D341Med (cell line): ENCODE measurements at regions not wholly inside any gene's neighbourhood (a gene's known extent, or its start where the extent isn't known, plus 50 kb on each side); places are given as distances from the start of the nearest gene placed in this dataset.
"Not testable (repeated sequence)": the region's sequence is repeated elsewhere in the genome, so short reads cannot be mapped to it uniquely, and the experiment has no call there.

Experiments used
- DNase-seq: peaks from one replicate; pipeline ENCODE4 v3.0.0; 2012; ENCODE audit warnings: low spot score

DNA sequence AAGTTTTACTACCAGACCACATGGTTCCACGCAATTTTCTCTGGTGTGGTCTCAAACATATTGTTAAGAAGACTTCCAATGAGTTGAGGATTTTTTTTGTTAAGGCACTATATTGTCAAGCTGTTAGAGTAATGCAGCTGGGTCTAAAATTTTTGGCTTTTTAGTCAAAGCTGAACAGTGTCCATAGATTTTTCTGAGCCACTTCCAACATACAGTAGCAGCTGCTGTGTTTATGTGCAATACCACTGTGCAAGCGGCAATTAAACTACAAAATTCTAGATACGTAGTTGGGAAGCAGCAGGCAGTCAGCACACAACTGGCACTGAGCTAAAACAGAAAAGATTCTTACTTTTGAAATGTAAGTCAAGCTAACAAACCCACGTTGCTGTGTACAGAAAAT, 1551.1 kb upstream of the AGA start:
- no peak for DNase-seq

DNA sequence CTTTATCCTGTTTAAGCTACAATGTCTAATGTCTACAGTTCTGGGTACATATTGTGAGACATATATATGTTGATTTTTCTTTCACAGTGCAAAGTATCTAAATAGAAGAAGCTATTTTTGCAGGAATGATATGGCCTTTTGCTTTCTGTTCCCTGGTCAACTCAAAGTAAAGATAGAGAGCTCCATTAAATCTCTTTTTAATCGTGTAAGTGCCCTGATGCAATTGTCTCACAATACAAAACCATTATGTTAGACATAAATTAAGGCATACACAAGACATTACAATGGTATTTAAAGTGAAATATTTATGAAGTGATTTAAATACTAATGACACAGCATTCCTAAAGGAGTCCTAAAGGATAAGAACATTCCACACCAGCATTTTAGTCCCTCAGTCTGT, 1559.7 kb upstream of the AGA start:
- no peak for DNase-seq

DNA sequence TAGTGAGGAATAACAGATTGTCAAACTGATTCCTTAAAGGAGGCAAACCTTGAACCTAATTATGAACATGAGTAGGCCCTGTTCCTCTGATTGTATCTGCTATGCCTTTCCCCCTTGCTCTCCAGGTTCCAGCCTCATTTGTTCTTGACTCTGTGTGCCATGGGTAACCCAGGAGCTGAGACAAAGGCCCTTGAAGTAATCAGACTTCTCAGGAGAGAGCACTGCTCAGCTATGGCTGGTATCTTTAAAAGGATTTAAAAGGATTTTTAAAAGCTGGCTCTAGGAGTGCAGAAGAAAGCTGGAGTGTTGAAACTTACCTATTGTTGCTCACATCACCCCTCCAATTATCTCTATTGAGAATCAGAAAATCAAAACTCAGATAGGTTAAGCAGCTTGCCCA, 1565.5 kb upstream of the AGA start:
- no peak for DNase-seq

DNA sequence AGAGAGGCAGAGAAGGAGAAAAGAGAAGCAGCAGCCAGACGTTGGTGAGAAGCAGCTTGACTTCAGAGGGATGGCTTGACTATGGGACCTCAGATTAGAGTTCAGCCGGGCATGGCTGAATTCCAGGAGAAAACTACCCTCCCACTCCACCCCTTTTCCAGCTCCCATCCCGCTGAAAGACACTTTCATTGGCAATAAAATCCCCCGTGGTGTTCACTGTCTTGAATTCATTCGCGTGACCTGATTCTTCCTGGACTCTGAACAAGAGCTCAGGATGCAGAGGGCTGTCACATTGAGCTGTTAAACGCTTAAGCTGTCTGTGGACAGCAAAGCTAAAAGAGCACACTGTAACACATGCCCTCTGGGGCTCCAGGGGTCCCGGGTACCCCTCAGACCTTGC, 1575.3 kb upstream of the AGA start:
- no peak for DNase-seq

DNA sequence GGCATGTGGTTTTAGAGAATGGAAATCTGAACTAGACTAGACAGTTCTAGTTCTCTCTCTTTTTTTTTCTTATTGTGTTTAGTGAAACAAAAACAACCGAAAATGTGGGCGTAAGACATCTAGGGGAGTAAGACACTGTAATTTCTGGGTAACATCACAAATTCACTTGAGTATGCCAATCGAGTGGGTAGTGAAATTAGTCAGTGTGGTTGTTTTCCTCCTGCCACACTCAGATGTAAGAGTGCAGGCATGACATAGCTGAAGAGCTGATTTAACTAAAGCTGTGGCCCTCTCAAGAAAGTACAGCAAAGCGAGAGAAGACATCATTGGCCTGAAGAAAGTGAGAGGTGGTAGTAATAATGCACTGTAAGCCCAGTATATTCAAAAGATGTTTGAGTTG, 1585.3 kb upstream of the AGA start:
- no peak for DNase-seq

DNA sequence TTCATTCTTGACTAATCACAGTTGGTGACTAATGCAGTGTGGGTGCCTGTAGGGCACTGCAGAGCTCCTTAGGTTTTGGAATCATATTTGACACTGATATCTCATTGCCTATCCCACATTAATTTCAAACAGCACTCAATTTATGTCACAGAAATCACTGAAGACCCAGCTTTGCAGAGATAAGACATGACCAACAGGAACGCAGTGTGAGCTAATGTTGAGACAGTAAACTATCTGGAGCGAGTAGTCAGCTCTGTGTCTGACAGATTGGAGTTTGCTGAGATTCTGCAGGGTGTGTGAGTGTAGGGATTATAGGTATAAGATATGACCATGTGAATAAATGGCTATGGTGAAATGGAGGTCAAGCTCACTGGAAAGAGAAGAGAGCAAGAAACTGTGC, 1586.1 kb upstream of the AGA start:
- no peak for DNase-seq

DNA sequence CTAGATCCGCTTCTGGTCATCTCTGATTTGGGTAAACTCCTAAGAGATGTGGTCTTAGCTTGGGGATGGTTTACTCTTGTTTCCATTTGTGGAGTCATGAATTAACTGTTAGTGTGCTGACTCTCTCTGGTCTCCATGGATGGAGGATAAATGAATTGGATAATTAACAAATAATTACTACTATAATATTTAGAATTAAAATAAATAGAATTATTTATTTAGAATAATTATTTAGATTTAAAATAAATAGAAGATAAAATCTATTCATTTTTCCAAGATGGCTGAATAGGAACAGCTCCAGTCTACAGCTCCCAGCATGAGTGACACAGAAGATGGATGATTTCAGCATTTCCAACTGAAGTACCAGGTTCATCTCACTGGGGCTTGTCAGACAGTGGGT, 1587.4 kb upstream of the AGA start:
- no peak for DNase-seq

DNA sequence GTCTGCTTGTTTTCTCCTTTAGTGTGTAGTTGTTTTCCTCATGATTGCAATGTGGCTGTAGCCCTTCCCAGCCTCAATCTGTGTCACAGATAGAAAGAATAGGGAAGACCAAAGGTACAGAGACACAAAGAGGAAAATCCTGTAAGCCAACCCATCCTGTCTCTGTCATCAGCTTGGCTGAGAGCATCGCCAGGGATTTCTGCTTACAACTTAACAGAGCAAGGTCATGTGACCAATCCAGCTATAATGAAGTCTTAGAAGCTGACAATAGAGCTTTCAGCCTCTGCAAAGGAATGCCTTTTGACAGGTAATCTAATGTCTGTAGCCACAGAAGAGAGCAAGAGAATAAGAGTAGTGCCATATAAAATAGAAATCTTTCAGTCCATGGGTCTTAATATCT, 1598.0 kb upstream of the AGA start:
- no peak for DNase-seq

DNA sequence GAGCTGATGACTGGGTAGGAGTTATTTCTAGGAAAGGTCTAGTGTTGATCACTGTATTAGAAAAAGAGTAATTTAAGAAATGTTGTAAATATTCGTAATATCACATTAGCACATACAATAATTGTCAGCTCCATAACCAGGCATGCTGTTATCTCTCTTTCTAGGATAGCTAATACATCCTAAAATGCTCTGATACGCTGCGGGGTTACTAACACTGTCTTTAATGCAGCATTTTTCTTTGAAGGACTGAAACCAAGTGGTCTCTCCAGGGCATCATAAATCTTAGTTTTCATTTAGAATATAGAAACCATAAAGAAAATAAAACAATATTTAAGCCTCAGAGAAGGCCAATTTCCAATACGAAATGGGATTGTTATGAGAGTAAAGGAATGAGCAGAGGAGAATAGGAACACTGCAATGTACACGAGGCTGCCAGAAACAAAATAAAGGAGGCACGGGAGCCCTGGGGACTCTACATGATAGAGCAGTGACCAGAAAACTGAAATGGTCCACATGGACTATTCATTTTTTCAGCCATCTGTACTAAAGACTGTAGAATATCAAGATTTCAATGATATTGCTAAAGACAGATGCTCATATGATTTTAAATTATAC, 1606.7 kb upstream of the AGA start:
- no peak for DNase-seq

DNA sequence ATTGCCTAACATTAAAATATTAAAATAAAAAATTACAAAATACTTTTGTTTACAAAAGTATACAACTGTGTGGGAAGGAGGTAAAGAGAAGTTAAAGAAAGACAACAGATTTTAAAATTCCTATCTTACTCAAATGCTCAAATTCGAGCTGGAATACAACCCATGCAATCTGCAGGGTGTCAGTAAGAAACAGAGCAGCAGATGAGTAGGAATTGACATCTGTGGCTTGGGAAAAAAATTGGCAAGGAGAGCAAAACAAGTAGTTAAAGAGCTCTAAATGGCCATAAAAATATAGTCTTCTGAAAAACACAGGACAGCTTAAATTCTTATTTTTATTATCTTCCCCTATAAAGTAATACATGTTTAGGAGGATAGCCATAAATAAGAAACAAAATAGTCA, 1609.0 kb upstream of the AGA start:
- no peak for DNase-seq

DNA sequence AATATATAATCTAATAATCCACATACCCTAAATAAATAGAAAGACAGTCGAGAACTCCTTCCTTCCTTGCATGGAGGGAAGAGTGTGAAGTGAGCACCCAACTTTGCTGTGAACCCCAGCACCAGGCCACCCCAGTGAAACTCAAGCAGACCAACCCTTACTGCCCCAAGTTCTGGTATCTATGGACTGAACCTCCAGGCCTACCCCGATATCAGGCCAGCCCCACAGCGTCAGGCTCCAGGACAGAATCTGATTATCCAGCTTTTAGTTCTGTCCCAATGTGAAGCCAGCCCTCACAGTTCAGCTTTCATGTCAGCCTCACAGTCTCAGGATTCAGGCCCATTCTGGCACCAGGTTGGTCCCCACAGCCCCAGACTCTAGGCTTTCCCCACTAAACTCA, 1617.2 kb upstream of the AGA start:
- no peak for DNase-seq

DNA sequence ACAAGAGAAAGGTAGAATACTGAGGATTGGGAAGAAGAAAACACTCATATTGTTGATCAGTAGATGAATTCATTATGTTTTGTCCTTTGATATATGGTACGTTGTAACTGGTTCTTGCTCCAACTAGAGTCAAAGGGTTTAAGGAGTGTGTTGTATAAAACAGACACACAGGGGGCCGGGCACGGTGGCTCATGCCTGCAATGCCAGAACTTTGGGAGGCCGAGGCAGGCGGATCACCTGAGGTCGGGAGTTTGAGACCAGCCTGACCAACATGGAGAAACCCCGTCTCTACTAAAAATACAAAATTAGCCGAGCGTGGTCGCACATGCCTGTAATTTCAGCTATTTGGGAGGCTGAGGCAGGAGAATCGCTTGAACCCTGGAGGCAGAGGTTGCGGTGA, 1624.0 kb upstream of the AGA start:
- not testable (repeated sequence) for DNase-seq

DNA sequence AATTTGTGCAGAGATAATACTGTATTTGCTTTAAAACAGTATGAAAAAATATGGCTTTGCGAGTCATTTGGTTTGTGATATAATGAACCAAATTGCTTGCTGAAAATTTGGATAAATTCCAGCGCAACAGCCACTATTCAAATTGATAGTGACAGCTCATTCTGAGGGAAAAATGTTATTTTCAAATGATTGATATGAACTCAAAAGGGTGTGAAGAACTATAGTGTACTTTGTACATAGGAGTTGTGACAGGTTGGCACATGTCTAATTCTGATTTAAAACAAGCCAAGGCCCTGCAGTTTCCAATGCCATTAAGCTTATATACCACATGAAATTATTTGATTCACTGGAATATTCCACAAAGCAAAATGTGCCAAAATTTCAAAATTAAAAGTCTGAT, 1628.9 kb upstream of the AGA start:
- no peak for DNase-seq

DNA sequence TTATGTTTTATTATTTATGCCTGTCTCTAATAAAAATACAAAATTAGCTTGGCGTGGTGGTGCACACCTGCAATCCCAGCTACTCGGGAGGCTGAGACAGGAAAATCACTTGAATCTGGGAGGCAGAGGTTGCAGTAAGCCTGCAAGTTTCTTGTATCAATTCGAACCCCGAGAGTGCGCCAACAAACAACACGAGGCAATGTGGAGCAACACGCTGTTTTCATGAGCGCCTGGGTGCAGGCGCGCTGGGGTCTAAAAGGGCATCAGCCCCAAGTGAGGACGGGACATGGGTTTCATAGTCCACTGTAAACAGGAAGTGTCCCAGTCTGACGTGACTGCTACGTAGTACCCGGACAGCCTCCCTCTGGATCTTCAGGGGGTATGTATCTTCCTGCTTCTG, 1634.6 kb upstream of the AGA start:
- no peak for DNase-seq

DNA sequence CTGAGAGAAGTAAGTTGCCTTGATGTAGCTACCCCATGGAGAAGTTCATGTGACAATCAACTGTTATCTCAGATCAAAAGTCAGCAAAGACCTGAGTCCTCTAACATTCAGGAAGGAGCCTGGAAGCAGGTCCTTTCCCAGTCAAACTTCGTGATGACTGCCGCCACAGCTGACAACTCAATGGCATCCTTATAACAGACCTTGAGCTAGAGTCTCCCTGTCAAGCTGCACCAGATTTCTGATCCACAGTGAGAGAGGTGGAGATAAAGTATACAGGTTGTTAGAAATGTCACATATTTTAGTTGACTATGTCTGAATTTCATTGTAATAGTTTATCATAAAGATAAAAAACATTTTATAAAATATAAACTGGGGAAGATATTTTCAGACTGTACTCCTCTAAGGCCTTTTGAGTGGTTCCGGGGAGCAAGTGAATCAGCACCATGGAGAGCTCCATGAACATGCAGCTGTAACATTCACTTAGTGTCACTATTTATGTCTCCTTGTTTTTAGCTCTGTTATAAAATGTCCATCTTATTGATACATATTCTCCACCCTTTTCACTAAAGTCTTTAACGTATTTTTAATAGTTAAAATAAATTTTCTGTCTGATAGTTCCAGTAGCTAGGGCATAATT, 1653.5 kb upstream of the AGA start:
- no peak for DNase-seq

DNA sequence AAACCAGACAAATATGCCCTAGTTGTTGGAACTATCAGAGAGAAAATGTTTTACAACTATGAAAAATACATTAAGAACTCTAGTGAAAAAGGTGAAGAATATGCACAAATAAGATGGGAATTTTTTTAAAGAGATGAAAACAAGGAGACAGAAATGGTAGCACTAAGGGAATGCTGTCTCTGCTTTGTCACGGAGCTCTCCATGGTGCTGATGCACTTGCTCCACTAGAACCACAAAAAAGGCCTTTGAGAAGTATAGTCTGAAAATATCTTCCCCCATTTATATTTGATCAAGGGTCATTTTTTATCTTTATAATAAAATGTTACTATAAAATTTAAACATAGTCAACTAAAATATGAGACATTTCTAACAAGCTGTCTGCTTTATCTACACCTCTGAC, 1655.5 kb upstream of the AGA start:
- no peak for DNase-seq

DNA sequence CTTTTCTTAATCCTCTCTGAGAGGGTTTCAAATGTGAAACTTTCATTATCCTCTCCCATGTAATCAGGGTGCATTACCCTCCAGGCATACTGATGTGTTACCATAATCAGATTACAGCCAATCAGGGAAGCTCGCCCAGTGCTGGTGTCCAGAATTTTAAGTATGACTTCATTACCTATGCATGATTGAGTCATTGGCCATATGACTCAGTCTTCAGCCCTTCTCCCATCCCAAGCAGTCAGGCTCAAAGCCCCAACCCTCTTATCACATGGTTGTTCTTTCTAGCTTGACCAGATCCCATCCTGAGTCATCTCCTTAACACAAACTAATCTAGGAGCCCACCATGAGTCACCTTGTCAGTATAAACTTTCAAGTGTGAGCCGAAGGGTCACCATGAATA, 1668.1 kb upstream of the AGA start:
- DNase-seq: peak; percentile 40

DNA sequence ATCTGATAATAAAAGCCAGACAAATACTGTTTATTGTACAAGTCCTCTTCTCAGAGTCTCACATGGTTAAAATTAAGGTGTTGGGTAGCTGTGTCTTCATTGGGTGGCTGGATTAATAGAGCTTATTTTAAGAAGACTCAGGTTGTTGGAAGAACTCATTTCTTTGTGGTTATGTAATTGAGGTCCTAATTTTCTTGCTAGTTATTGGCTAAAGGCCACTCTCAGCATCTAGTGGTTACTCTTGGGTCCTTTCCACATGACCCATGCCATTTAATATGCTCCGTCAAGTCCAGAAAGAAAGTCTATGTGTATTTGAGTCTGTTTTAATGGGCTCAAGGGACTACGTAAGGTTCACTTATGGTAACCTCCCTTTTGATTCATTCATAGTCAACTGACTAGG, 1668.6 kb upstream of the AGA start:
- no peak for DNase-seq

DNA sequence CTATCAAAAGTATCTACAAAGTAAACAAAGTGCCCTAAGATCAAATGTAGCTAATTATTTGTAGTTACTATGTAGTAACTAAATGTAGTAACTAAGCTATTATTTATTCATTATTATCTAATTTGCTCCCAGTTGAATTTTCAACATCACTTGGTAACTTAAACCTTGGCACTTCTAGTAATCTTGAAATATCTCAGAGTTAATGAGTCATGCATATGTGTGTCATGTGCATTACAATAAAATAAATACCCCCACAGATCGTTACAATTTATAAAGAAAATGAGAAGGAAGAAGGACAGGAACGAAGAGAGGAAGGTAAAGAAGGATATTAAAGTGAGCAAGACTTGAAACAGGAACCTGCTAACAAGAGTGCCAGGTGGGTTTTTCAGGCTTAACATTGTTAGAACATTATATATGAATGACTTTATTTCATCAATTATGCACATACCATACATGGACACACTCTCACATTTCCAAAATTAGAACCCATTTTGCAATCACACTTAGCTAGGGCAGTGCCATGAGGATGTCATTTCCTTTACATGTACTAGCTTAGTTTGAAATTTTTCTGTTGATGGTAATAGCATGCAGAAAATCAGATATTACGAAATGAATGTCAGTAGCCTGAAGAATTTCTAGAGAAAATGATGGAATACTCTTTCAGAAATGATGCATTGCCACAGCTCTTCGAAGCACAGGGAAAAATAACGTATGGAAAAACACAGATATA, 1670.4 kb upstream of the AGA start:
- no peak for DNase-seq

DNA sequence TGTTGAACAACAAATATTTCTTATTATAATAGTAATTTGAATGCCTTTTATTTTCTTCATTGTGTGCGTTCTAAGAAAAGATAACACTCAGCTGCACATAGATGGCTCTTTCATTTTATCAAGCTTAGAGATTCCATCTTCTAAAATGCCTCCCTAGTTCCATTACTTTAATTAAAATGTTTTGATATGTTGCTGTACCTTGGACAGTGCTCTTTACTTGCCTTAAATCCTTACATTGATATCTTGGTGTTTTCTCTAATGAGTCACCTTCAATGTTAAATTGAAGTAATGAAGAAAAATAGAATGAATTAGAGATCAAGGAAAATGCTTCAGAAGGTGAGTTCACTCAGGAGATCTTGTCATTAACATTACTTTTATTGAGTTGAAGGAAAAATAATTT, 1672.4 kb upstream of the AGA start:
- DNase-seq: no peak

DNA sequence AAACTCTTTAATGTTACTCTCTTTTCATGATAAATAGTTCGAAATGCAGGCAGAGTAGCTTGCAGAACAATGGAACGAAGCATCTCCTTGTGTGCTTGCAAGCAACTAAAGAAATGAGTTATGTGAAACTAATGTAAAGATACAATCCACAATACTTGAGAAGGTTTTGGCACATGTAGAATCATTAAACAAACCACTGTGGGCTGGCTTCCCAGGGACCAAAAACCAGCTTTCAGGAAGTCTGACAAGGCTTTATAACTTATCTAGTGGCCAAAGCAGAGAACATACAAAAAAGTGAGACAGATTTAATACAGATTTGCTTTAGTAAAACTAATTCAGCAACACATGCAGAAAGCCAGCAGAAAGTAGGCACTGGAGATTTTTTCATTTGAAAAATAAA, 1673.8 kb upstream of the AGA start:
- DNase-seq: no peak

DNA sequence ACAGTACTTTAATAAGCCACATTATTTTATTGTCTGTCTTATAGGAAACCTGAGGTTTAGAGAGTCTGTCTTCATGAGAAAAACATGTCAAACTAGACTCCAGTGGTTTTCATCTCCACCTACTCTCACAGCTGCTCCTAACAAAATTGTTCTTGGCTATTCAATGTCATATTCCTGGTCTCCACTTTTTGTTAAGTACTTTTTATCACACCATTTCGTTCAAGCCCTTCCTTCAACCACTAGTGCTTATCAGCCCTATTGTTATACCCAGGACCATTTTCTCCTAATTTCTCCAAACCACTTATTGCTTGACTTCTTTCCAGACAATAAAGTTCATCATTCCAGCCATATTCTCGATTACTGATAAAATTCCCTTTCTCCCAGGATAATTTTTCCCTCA, 1674.3 kb upstream of the AGA start:
- DNase-seq: no peak

DNA sequence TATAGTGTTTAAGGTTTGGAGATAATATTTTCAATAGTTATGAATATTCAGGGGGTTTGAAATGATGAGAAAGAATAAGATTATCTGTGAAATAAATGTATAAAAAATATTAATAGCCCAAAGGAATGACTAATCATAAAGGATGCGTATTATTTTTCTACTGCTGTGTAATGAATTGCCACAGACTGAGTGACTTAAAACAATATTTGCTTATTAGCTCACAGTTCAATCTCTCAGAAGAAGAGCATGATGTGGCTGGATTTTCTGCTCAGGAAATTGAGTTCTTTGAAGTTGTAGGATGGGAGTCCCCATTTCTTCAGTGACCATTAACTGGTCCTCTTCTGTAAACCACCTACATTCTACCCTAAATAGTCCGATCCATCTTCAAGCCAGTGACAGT, 1680.8 kb upstream of the AGA start:
- DNase-seq: no peak

DNA sequence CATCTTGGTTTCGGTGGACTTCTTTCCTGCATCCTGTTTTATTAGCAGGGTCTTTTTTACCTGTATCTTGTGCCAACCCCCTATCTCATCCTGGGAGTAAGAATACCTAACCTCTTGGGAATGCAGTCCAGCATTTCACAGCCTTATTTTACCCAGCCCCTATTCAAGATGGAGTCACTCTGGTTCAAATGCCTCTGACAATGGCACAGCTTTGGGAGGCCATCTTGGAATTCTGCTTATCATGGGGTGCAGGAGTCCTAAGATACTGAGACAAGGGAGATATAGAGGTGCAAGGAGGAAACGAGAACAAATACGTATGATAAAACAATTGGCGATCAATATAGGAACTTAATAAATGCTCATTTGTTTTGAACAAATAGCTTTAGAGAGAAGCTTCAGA, 1682.2 kb upstream of the AGA start:
- DNase-seq: no peak
